ENCODE measurements at regions not wholly inside any gene's neighbourhood (a gene's known extent, or its start where the extent isn't known, plus 50 kb on each side); places are given as distances from the start of the nearest gene placed in this dataset.

GRCh38 chr2:18957909-18958308 lies 368.5 kb upstream of the NT5C1B start:
- TF ChIP-seq CTCF (conservative IDR thresholded peaks at IDR 0.05; ENCODE audit: low read depth, low read length) (no peak), EZH2 (IDR thresholded peaks at IDR 0.05; ENCODE audit: low read length, unreplicated experiment) (no peak)
